WI38 (cell line): ENCODE measurements at regions not wholly inside any gene's neighbourhood (a gene's known extent, or its start where the extent isn't known, plus 50 kb on each side); places are given as distances from the start of the nearest gene placed in this dataset.

ENCODE experiments used
- H3K4me3 ChIP-seq: 2 replicates; pipeline ENCODE4 v1.5.1; 2011; ENCODE audit warnings: low read depth, mild to moderate bottlenecking, control low read depth, low read length
- TF ChIP-seq, protein P1 (sequence below): IDR thresholded peaks from 2 replicates; pipeline ENCODE4 v1.5.1; 2012; ENCODE audit warnings: low read depth, mild to moderate bottlenecking, control low read depth, low read length

DNA sequence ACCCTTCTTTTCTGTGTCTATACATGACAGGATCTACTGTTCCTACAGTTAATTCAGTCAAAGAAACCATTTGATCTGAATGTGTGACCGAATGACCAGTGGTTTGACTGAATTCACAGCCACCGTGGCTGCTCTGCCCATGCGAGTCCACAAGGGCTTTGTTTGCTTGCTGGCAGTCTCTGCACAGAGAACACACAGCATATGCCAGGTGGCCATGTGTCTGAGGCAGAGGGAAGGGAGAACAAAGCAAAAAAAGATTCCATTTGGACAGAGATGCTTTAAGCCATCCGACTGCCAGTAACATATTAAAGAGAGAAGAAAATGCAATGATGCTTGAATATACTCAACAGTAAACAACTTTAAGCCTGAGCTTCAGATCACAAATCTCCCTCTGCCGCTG, 737.8 kb upstream of the CXADR start:
- no peak overlapping the region for H3K4me3 ChIP-seq
- TF ChIP-seq, protein P1, sequence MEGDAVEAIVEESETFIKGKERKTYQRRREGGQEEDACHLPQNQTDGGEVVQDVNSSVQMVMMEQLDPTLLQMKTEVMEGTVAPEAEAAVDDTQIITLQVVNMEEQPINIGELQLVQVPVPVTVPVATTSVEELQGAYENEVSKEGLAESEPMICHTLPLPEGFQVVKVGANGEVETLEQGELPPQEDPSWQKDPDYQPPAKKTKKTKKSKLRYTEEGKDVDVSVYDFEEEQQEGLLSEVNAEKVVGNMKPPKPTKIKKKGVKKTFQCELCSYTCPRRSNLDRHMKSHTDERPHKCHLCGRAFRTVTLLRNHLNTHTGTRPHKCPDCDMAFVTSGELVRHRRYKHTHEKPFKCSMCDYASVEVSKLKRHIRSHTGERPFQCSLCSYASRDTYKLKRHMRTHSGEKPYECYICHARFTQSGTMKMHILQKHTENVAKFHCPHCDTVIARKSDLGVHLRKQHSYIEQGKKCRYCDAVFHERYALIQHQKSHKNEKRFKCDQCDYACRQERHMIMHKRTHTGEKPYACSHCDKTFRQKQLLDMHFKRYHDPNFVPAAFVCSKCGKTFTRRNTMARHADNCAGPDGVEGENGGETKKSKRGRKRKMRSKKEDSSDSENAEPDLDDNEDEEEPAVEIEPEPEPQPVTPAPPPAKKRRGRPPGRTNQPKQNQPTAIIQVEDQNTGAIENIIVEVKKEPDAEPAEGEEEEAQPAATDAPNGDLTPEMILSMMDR = no peak

DNA sequence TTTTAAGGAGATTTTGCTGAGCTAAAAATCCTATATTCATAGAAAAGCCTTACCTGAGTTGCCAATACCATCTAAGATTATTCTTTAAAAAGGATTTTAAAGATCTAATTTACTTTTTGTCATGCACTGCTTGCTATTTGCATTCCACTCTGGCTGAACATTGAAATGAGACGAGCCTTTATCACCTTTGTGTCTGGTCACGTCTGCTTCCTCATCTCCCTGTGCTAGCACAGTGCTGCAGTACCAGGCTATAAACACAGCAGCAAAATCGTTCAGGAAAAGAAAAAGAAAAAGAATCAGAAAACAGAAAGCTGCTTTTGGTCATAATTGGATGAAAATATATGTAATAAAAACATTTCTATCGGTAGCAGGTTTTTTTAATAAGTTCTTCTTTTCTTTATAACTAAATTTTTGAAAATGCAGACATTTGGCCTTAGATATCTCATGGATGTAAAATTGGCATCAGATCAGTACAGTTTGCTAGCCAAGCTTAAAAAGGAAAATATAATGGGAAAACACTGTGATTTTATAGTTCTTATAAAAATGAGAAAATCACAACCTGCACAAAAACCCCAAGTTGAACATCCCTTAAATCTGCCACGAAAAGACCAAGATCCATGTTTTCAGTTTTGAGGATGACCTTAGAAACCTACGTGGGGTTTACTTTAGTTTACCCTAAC, 735.7 kb upstream of the CXADR start:
- TF ChIP-seq, protein P1 = no peak
- no peak overlapping the region for H3K4me3 ChIP-seq

DNA sequence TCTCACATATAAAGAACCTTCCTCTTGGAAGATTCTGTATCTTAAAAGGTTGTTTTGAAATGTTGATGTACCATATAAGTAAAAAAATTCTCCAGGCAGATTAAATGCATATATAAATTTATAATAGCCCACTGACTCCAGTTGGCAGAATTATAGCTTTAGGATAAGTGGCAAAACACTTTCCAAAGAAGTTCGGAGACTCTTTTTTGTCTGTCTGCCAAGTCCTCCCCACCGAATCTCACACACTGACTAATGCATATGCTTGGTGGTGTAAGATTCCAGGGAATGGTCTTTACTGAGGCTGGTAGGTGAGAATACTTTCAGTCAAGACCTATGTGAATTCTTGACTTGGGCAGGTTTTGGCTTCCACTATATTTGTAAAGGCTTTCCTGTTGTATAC, 724.3 kb upstream of the CXADR start:
- TF ChIP-seq, protein P1 = no peak
- H3K4me3 ChIP-seq = no peak overlapping the region

DNA sequence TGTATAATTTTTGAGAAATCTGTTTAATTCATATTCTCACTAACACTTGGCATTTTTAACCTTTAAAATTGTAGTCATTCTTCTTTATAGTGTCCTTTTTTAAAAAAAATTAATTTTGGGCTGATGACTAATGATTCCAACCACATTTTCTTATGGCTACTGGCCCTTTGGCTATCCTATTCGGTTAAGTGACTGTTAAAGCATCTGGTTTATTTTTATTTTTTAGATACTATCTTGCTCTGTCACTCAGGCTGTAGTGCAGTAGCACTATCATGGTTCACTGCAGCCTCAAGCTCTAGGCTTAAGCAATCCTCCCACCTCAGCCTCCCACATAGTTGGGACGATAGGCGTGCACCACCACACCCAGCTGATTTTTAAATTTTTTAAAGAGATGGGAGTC, 723.2 kb upstream of the CXADR start:
- TF ChIP-seq, protein P1 = no peak

DNA sequence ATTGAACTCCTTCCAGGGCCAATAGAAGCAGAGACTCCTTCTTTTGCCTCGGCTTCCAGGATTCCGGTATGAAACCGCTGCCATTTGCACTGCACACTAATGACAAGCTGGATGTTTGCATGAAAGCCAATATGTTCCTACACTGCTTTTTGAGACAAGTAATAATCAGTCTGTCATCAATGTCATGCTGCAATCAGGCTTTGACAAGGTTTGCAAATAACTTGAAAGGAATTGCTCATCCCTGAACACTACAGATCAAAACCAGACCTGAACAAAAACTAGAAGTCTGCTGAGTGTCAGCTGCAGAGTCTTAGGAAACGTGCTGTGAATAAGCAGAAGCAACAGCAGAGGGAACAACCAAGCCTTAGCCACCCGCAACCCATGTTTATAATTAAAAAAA, 720.7 kb upstream of the CXADR start:
- H3K4me3 ChIP-seq = no peak overlapping the region
- TF ChIP-seq, protein P1 = no peak

More for the DNA sequence above, 723.2 kb upstream of the CXADR start:
- H3K4me3 ChIP-seq = no peak overlapping the region

DNA sequence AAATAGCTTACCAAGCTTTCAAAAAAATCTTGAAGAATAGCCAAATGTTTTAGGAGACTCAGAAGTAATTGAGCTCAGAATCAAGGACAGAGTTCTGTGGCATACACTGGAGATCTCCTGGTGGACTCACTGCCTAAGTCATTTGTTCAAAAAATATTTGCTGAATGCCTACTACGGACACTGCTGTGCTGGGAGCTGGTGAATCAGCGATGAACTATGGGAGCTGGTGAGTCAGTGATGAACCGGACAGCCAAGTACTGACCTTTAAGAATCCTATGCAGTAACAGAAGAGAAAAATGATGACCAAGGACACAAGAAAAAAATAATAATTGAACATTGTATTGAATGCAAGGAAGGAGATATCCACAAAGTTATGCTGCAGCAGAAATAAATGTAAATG, 717.9 kb upstream of the CXADR start:
- H3K4me3 ChIP-seq = no peak overlapping the region

DNA sequence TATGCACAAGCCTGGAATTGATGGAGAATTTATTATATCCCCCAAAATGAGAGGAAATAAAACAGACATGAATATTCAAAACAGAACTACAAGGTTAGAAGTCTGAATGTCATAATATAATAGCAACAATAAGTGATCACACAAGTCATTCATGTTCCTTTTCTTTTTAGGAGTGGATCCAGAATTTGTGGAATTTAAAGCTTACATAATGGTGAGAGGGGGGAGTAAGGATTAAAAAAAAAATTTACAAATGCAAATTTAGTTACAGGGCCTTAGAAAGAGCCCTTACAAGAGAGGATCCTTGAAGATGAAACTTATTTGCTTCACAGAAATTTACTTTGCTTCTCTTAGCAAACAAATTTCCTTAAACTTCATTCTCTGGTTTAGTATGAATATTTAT, 716.1 kb upstream of the CXADR start:
- TF ChIP-seq, protein P1 = no peak
- H3K4me3 ChIP-seq = no peak overlapping the region

More for the DNA sequence above, 717.9 kb upstream of the CXADR start:
- TF ChIP-seq, protein P1 = no peak
